HepG2 (cell line): ENCODE measurements at regions not wholly inside any gene's neighbourhood (a gene's known extent, or its start where the extent isn't known, plus 50 kb on each side); places are given as distances from the start of the nearest gene placed in this dataset.

Source experiments
- ATAC-seq: fragments of 200-7000 bp; cut with Tn5 transposase; 3 replicates; pipeline ENCODE4 v1.9.1; 2020; ENCODE audit warnings: mild to moderate bottlenecking, moderate library complexity
- BruUV-seq: library from RNA; stranded (reverse); fragments of 400-500 nt; replicated peaks from 2 replicates; lab custom pipeline; 2021; lab: Mats Ljungman, UMichigan
- CTCF ChIA-PET: fragments of 300-600 bp; formaldehyde crosslinking; extraction: SDS; loops from one replicate; lab custom pipeline; 2021; ENCODE audit warnings: low total read pairs, inconsistent platforms, low intra/inter-chr PET ratio; lab: Yijun Ruan, JAX
- POLR2A ChIA-PET: fragments of 350-600 bp; sonication (Branson Sonifier 250); formaldehyde crosslinking; loops from one replicate; lab custom pipeline; 2020; ENCODE audit warnings: antibody characterized with exemption, inconsistent platforms; lab: Yijun Ruan, JAX
- DNase-seq: peaks from one replicate; pipeline ENCODE4 v3.0.0-alpha.2; 2015; ENCODE audit warnings: low spot score
- FAIRE-seq: peaks from 3 replicates; lab custom pipeline; 2011; peaks lifted over from hg19 to GRCh38; lab: Jason Lieb, UNC
- H2AFZ ChIP-seq: one replicate; pipeline ENCODE4 v1.6.1; 2011; ENCODE audit warnings: low read length, inconsistent platforms
- H3K27ac ChIP-seq: fragments of 300-600 bp; 3 replicates; pipeline ENCODE4 v1.8.0; 2011; ENCODE audit warnings: mixed run types, mild to moderate bottlenecking, mixed read lengths, low read length, inconsistent platforms; ENCODE audit not compliant: insufficient read depth; ENCODE audit errors: extremely low read length
- H3K27me3 ChIP-seq, 2 experiments: fragments of 200-600 bp in 1 of 2; 2 replicates in 1 of 2; 3 replicates in 1 of 2; pipeline versions ENCODE4 v1.6.0 to v1.8.0; 2011; ENCODE audit warnings: low read length in 2 of 2, mild to moderate bottlenecking in 2 of 2, moderate library complexity in 2 of 2, inconsistent platforms in 1 of 2; ENCODE audit not compliant: insufficient read depth in 2 of 2, control insufficient read depth in 1 of 2
- H3K36me3 ChIP-seq, 2 experiments: fragments of 200-600 bp in 1 of 2; replicated peaks in 1 of 2; 2 replicates in 1 of 2; 3 replicates in 1 of 2; pipeline versions ENCODE4 v1.5.1 to v1.8.0; 2011; ENCODE audit warnings: low read length in 2 of 2, inconsistent platforms in 1 of 2; ENCODE audit not compliant: insufficient read depth in 2 of 2, control insufficient read depth in 1 of 2
- H3K4me1 ChIP-seq: 2 replicates; pipeline ENCODE4 v1.5.1; 2012; ENCODE audit warnings: low read length, inconsistent platforms; ENCODE audit not compliant: insufficient read depth
- H3K4me2 ChIP-seq: 2 replicates; pipeline ENCODE4 v1.6.0; 2011; ENCODE audit warnings: low read depth, low read length, inconsistent platforms
- H3K4me3 ChIP-seq, 3 experiments: fragments of 200-600 bp in 1 of 3; sonication (generic), shearing (Covaris generic) in 1 of 3; replicated peaks in 1 of 3; 2 replicates each; pipeline ENCODE4 v1.5.1; 2011 to 2016; ENCODE audit warnings: low read length in 3 of 3, inconsistent platforms in 2 of 3, low read depth in 2 of 3, mild to moderate bottlenecking in 2 of 3, control low read depth in 1 of 3, mixed read lengths in 1 of 3; ENCODE audit not compliant: insufficient read depth in 1 of 3
- H3K79me2 ChIP-seq: one replicate; pipeline ENCODE4 v1.6.1; 2011; ENCODE audit warnings: low read length, inconsistent platforms; ENCODE audit not compliant: insufficient read depth
- H3K9ac ChIP-seq: 2 replicates; pipeline ENCODE4 v1.6.0; 2011; ENCODE audit warnings: mild to moderate bottlenecking, low read depth, low read length, inconsistent platforms; ENCODE audit not compliant: insufficient read depth
- H3K9me3 ChIP-seq: 2 replicates; pipeline ENCODE4 v1.5.1; 2012; ENCODE audit warnings: mild to moderate bottlenecking, low read length
- H4K20me1 ChIP-seq: 2 replicates; pipeline ENCODE4 v1.6.0; 2011; ENCODE audit warnings: inconsistent platforms, mild to moderate bottlenecking, low read length, moderate library complexity; ENCODE audit not compliant: insufficient read depth
- CCDC6 ChIP-seq: sonication (generic); formaldehyde crosslinking; IDR thresholded peaks from 2 replicates; pipeline ENCODE4 v1.8.1; 2022; ENCODE audit warnings: mild to moderate bottlenecking, missing genetic modification reagents, moderate library complexity
- CREM ChIP-seq, 2 experiments: sonication (generic) in 1 of 2; formaldehyde crosslinking in 1 of 2; IDR thresholded peaks; 2 replicates each; pipeline versions ENCODE4 v1.4.0 to v1.6.1; 2016 to 2020; ENCODE audit warnings: antibody characterized with exemption in 1 of 2, mild to moderate bottlenecking in 1 of 2, missing genetic modification reagents in 1 of 2
- DNMT1 ChIP-seq: sonication (generic); formaldehyde crosslinking; IDR thresholded peaks from 2 replicates; pipeline ENCODE4 v1.5.1; 2020; ENCODE audit warnings: mild to moderate bottlenecking, missing genetic modification reagents
- HOXD1 ChIP-seq: sonication (generic); formaldehyde crosslinking; IDR thresholded peaks from 2 replicates; pipeline ENCODE4 v1.5.0; 2020; ENCODE audit warnings: missing genetic modification reagents
- MYPOP ChIP-seq: sonication (generic); formaldehyde crosslinking; IDR thresholded peaks from 2 replicates; pipeline ENCODE4 v1.8.1; 2023; ENCODE audit warnings: mild to moderate bottlenecking, moderate library complexity, missing genetic modification reagents
- RBM39 ChIP-seq: fragments of 200-400 bp; formaldehyde crosslinking; IDR thresholded peaks from one replicate; pipeline ENCODE4 v1.6.1; 2018; ENCODE audit warnings: antibody characterized with exemption, mild to moderate bottlenecking, low read depth, low read length; ENCODE audit not compliant: poor library complexity, severe bottlenecking
- RFXANK ChIP-seq: IDR thresholded peaks from 2 replicates; pipeline ENCODE4 v1.6.1; 2016
- TAF1 ChIP-seq: sonication (generic); formaldehyde crosslinking; IDR thresholded peaks from 2 replicates; pipeline ENCODE4 v1.4.0; 2020; ENCODE audit warnings: missing genetic modification reagents
- YY1 ChIP-seq: IDR thresholded peaks from 2 replicates; pipeline ENCODE4 v1.6.1; 2011; ENCODE audit warnings: low read length, low read depth, moderate library complexity, mild to moderate bottlenecking; ENCODE audit not compliant: insufficient read depth, insufficient replicate concordance
- ZMYM3 ChIP-seq: sonication (generic); formaldehyde crosslinking; IDR thresholded peaks from 2 replicates; pipeline ENCODE4 v1.5.1; 2020; ENCODE audit warnings: mild to moderate bottlenecking, missing genetic modification reagents
- ZNF30 ChIP-seq: sonication (generic); formaldehyde crosslinking; IDR thresholded peaks from 2 replicates; pipeline ENCODE4 v1.5.0; 2020; ENCODE audit warnings: mild to moderate bottlenecking, missing genetic modification reagents
- ZNF496 ChIP-seq: sonication (generic); formaldehyde crosslinking; IDR thresholded peaks from 2 replicates; pipeline ENCODE4 v1.8.1; 2023; ENCODE audit warnings: mild to moderate bottlenecking, moderate library complexity, missing genetic modification reagents; ENCODE audit not compliant: insufficient replicate concordance
- ZNF749 ChIP-seq: sonication (generic); formaldehyde crosslinking; IDR thresholded peaks from 2 replicates; pipeline ENCODE4 v1.8.0; 2022; ENCODE audit warnings: mild to moderate bottlenecking, missing genetic modification reagents, moderate library complexity, borderline replicate concordance
- ZNF773 ChIP-seq: sonication (generic); formaldehyde crosslinking; IDR thresholded peaks from 2 replicates; pipeline ENCODE4 v1.4.0; 2020; ENCODE audit warnings: missing genetic modification reagents, borderline replicate concordance
- WGBS: methylation state at CpG from one replicate; pipeline ENCODE4 v1.1.6; 2017; ENCODE audit warnings: low lambda C conversion rate; 5-methylcytosine and 5-hydroxymethylcytosine counted together
- in situ Hi-C: cut with HindIII; loops from 2 replicates; pipeline ENCODE4 v1.10.0; 2017; ENCODE audit warnings: low pct_unique_long_range_greater_than_20kb; ENCODE audit not compliant: extremely low pct_ligation_motif_present
- intact Hi-C: fragments of 100-400 bp; cut with micrococcal nuclease; formaldehyde crosslinking; loops from one replicate; pipeline ENCODE4 v1.10.0; 2022; ENCODE audit not compliant: unreplicated experiment

- Histone ChIP-seq H3K36me3 (no peaks in the 10 kb centered on the region), H3K9me3 (no peaks in the 10 kb centered on the region), H3K4me2 (no peak overlapping the region)
- no TSS peak for BruUV-seq
- DNase-seq = no peak
- ATAC-seq = no peak
- in situ Hi-C loops = no loop called here
- TF ChIP-seq CREM (IDR thresholded peaks at IDR 0.05) (no peak), CREM (CRISPR knock-in tag; IDR thresholded peaks at IDR 0.05) (no peak), MYPOP (CRISPR knock-in tag) (no peak), ZNF496 (no peak), RBM39 (no peak), RFXANK (CRISPR knock-in tag) (no peak), ZNF773 (no peak), DNMT1 (CRISPR knock-in tag) (no peak), ZNF30 (CRISPR knock-in tag) (no peak), HOXD1 (CRISPR knock-in tag) (no peak), ZMYM3 (CRISPR knock-in tag) (no peak), CCDC6 (CRISPR knock-in tag) (no peak), TAF1 (CRISPR knock-in tag) (no peak), YY1 (no peak), ZNF749 (CRISPR knock-in tag) (no peak)
- TF ChIP-seq, all 625 proteins: peak for 0
- intact Hi-C loops = no loop called here
- Histone ChIP-seq H2AFZ (no peak overlapping the region), H3K4me1 (no peaks in the 10 kb centered on the region), H3K27ac (no peak overlapping the region), H3K27me3 (peaks cover 5% of the 10 kb centered on the region in 2 experiments; a peak in 2 of 5 replicates), H3K9ac (no peak overlapping the region), H3K79me2 (no peaks in the 10 kb centered on the region), H4K20me1 (no peaks in the 10 kb centered on the region), H3K4me3 (no peak overlapping the region)
- WGBS = 8% methylated on average over 2 of the region's 2 CpGs
- CTCF ChIA-PET = no interaction called here
- POLR2A ChIA-PET = no interaction called here
- FAIRE-seq = no peak
These were observed 147.0 kb upstream of the ZNF366 start for GRCh38 chr5:72654231-72654630.
